ENCODE measurements at regions not wholly inside any gene's neighbourhood (a gene's known extent, or its start where the extent isn't known, plus 50 kb on each side); places are given as distances from the start of the nearest gene placed in this dataset.

DNA sequence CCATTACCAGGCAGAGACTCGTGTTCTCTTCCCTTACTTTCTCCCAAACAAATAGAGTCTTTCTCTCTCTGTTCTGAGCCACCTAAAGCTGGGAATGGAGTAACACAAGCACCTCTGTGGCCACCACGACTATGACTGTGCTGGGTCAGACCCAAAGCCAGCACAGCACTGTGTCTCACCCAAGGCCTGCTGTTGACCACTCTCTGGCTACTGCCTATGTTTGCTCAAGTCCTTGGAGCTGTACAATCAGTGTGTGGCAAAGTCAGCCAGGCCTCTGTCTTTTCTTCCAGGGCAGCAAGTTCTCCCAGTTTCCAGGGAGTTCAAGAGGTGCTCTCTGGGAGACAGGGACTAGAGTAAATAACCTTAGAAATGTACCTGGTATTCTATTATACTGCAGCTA is 239.4 kb downstream of the FAM47A start:
- TF ChIP-seq, protein P1, sequence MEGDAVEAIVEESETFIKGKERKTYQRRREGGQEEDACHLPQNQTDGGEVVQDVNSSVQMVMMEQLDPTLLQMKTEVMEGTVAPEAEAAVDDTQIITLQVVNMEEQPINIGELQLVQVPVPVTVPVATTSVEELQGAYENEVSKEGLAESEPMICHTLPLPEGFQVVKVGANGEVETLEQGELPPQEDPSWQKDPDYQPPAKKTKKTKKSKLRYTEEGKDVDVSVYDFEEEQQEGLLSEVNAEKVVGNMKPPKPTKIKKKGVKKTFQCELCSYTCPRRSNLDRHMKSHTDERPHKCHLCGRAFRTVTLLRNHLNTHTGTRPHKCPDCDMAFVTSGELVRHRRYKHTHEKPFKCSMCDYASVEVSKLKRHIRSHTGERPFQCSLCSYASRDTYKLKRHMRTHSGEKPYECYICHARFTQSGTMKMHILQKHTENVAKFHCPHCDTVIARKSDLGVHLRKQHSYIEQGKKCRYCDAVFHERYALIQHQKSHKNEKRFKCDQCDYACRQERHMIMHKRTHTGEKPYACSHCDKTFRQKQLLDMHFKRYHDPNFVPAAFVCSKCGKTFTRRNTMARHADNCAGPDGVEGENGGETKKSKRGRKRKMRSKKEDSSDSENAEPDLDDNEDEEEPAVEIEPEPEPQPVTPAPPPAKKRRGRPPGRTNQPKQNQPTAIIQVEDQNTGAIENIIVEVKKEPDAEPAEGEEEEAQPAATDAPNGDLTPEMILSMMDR (IDR thresholded peaks at IDR 0.05) = no peak
- TF ChIP-seq POLR2AphosphoS5 (IDR thresholded peaks at IDR 0.05) = no peak
